ENCODE measurements at regions not wholly inside any gene's neighbourhood (a gene's known extent, or its start where the extent isn't known, plus 50 kb on each side); places are given as distances from the start of the nearest gene placed in this dataset.

- no peak overlapping the region for H3K4me3 ChIP-seq (ENCODE audit: low read depth, low read length)
- TF ChIP-seq CTCF (IDR thresholded peaks at IDR 0.05; ENCODE audit: low read depth, low read length) = no peak
- in situ Hi-C loops (cut with HindIII; ENCODE audit: low sequenced_read_pairs) = no loop called here
- no peak for DNase-seq (ENCODE audit: low read depth, low spot score)
Measured at GRCh38 chr15:61449186-61449702, 220.1 kb upstream of the RORA start.

- no peak overlapping the region for H3K4me3 ChIP-seq (ENCODE audit: low read depth, low read length)
- DNase-seq (ENCODE audit: low read depth, low spot score) = no peak
- TF ChIP-seq CTCF (IDR thresholded peaks at IDR 0.05; ENCODE audit: low read depth, low read length) = no peak
- in situ Hi-C loops (cut with HindIII; ENCODE audit: low sequenced_read_pairs) = no loop called here
Measured at GRCh38 chr15:61447981-61448380, 218.9 kb upstream of the RORA start.

- in situ Hi-C loops (cut with HindIII; ENCODE audit: low sequenced_read_pairs) = no loop called here
- DNase-seq (ENCODE audit: low read depth, low spot score) = no peak
- TF ChIP-seq CTCF (IDR thresholded peaks at IDR 0.05; ENCODE audit: low read depth, low read length) = no peak
- H3K4me3 ChIP-seq (ENCODE audit: low read depth, low read length) = no peak overlapping the region
Measured at GRCh38 chr15:61444585-61444984, 215.5 kb upstream of the RORA start.

GRCh38 chr15:61442821-61443220, 213.7 kb upstream of the RORA start:
- H3K4me3 ChIP-seq (ENCODE audit: low read depth, low read length) = no peak overlapping the region
- TF ChIP-seq CTCF (IDR thresholded peaks at IDR 0.05; ENCODE audit: low read depth, low read length) = no peak
- in situ Hi-C loops (cut with HindIII; ENCODE audit: low sequenced_read_pairs) = no loop called here
- no peak for DNase-seq (ENCODE audit: low read depth, low spot score)

GRCh38 chr15:61441891-61442290, 212.8 kb upstream of the RORA start:
- H3K4me3 ChIP-seq (ENCODE audit: low read depth, low read length) = no peak overlapping the region
- in situ Hi-C loops (cut with HindIII; ENCODE audit: low sequenced_read_pairs) = no loop called here
- DNase-seq (ENCODE audit: low read depth, low spot score) = no peak
- TF ChIP-seq CTCF (IDR thresholded peaks at IDR 0.05; ENCODE audit: low read depth, low read length) = no peak

GRCh38 chr15:61426466-61426865, 197.4 kb upstream of the RORA start:
- in situ Hi-C loops (cut with HindIII; ENCODE audit: low sequenced_read_pairs) = no loop called here
- no peak for TF ChIP-seq CTCF (IDR thresholded peaks at IDR 0.05; ENCODE audit: low read depth, low read length)
- no peak overlapping the region for H3K4me3 ChIP-seq (ENCODE audit: low read depth, low read length)
- DNase-seq (ENCODE audit: low read depth, low spot score) = no peak

- no peak for DNase-seq (ENCODE audit: low read depth, low spot score)
- no peak for TF ChIP-seq CTCF (IDR thresholded peaks at IDR 0.05; ENCODE audit: low read depth, low read length)
- in situ Hi-C loops (cut with HindIII; ENCODE audit: low sequenced_read_pairs) = no loop called here
- no peak overlapping the region for H3K4me3 ChIP-seq (ENCODE audit: low read depth, low read length)
Measured at GRCh38 chr15:61425934-61426333, 196.8 kb upstream of the RORA start.

Measured in astrocyte of the spinal cord (primary cell).